Adrenal gland (tissue), 5 donors: ENCODE measurements at regions not wholly inside any gene's neighbourhood (a gene's known extent, or its start where the extent isn't known, plus 50 kb on each side); places are given as distances from the start of the nearest gene placed in this dataset.

Experiments used
- CTCF ChIP-seq, 6 experiments: fragments of 450-650 bp in 4 of 6; fragments of 200-600 bp in 2 of 6; sonication (generic) in 1 of 6; IDR thresholded peaks; 1 replicate in 5 of 6; 2 replicates in 1 of 6; pipeline versions ENCODE4 v1.5.1 to v1.8.0; 2016 to 2021; ENCODE audit warnings: antibody characterized with exemption in 6 of 6, mild to moderate bottlenecking in 2 of 6, moderate library complexity in 1 of 6
- POLR2A ChIP-seq, 2 donors: fragments of 450-650 bp; IDR thresholded peaks; one replicate each; pipeline ENCODE4 v1.6.1; 2017; ENCODE audit warnings: antibody characterized with exemption in 2 of 2, mild to moderate bottlenecking in 2 of 2, moderate library complexity in 1 of 2
- donor health status: DM: no; HTN: no; CAD: no.

- TF ChIP-seq CTCF (IDR thresholded peaks at IDR 0.05) (no peak), POLR2A (IDR thresholded peaks at IDR 0.05) (no peak)
These were observed 550.1 kb downstream of the TBC1D4 start for GRCh38 chr13:74931698-74932433.
